GM12878 (cell line): ENCODE measurements at regions not wholly inside any gene's neighbourhood (a gene's known extent, or its start where the extent isn't known, plus 50 kb on each side); places are given as distances from the start of the nearest gene placed in this dataset.

Experiments
- ATAC-seq: fragments of 200-7000 bp; cut with Tn5 transposase; 3 replicates; pipeline ENCODE4 v1.9.1; 2020; ENCODE audit warnings: mild to moderate bottlenecking, moderate library complexity
- BruUV-seq: library from RNA; stranded (reverse); fragments of 400-500 nt; replicated peaks from 2 replicates; lab custom pipeline; 2021; lab: Mats Ljungman, UMichigan
- CTCF ChIA-PET: fragments of 300-600 bp; sonication (Branson Sonifier 250); formaldehyde crosslinking; extraction: SDS; loops from one replicate; lab custom pipeline; 2021; ENCODE audit warnings: inconsistent platforms; lab: Yijun Ruan, JAX
- POLR2A ChIA-PET: fragments of 350-600 bp; formaldehyde crosslinking; extraction: SDS; loops from one replicate; lab custom pipeline; 2021; ENCODE audit warnings: inconsistent platforms; lab: Charles Lee
- RAD21 ChIA-PET: fragments of 300-600 bp; sonication (Branson Sonifier 250); formaldehyde crosslinking; loops from one replicate; lab custom pipeline; 2023; ENCODE audit warnings: antibody characterized with exemption; ENCODE audit not compliant: unreplicated experiment; lab: Charles Lee
- SMC1A ChIA-PET: fragments of 300-600 bp; sonication (Branson Sonifier 250); formaldehyde crosslinking; loops from one replicate; lab custom pipeline; 2023; ENCODE audit not compliant: unreplicated experiment, uncharacterized antibody; lab: Charles Lee
- DNase-seq: peaks from one replicate; pipeline ENCODE4 v3.0.0-alpha.2; 2011; ENCODE audit warnings: low read depth, low spot score
- FAIRE-seq: peaks from 3 replicates; lab custom pipeline; 2011; peaks lifted over from hg19 to GRCh38; lab: Jason Lieb, UNC
- H2AFZ ChIP-seq: 2 replicates; pipeline ENCODE4 v1.6.0; 2011; ENCODE audit warnings: low read depth, low read length, control low read depth; ENCODE audit not compliant: control insufficient read depth
- H3K27ac ChIP-seq: 2 replicates; pipeline ENCODE4 v1.5.1; 2011; ENCODE audit warnings: control low read depth; ENCODE audit not compliant: control insufficient read depth, insufficient read depth
- H3K27me3 ChIP-seq, 2 experiments: replicated peaks in 1 of 2; 2 replicates each; pipeline versions ENCODE4 v1.6.0 to v1.6.1; 2011; ENCODE audit warnings: low read length in 1 of 2; ENCODE audit not compliant: control insufficient read depth in 2 of 2, insufficient read depth in 2 of 2
- H3K36me3 ChIP-seq, 2 experiments: 2 replicates each; pipeline ENCODE4 v1.5.1; 2011; ENCODE audit warnings: low read length in 1 of 2; ENCODE audit not compliant: control insufficient read depth in 2 of 2, insufficient read depth in 2 of 2
- H3K4me1 ChIP-seq: 2 replicates; pipeline ENCODE4 v1.6.1; 2011; ENCODE audit warnings: mild to moderate bottlenecking, low read length, moderate library complexity, mixed read lengths; ENCODE audit not compliant: control insufficient read depth, insufficient read depth
- H3K4me2 ChIP-seq: 2 replicates; pipeline ENCODE4 v1.6.0; 2011; ENCODE audit warnings: control low read depth; ENCODE audit not compliant: control insufficient read depth, insufficient read depth
- H3K4me3 ChIP-seq: fragments of 200-600 bp; sonication (generic); 2 replicates; pipeline ENCODE4 v1.5.1; 2016
- H3K79me2 ChIP-seq: 2 replicates; pipeline ENCODE4 v1.6.0; 2011; ENCODE audit warnings: low read length; ENCODE audit not compliant: control insufficient read depth, insufficient read depth
- H3K9ac ChIP-seq: 2 replicates; pipeline ENCODE4 v1.8.0; 2011; ENCODE audit warnings: low read length, control low read depth, mixed read lengths; ENCODE audit not compliant: control insufficient read depth, insufficient read depth
- H3K9me3 ChIP-seq: replicated peaks from 3 replicates; pipeline ENCODE4 v1.5.1; 2011; ENCODE audit warnings: mild to moderate bottlenecking, low read length; ENCODE audit not compliant: control insufficient read depth, insufficient read depth
- H4K20me1 ChIP-seq: 2 replicates; pipeline ENCODE4 v1.6.0; 2011; ENCODE audit not compliant: control insufficient read depth, insufficient read depth
- EZH2 ChIP-seq: IDR thresholded peaks from 2 replicates; pipeline ENCODE4 v1.6.1; 2012; ENCODE audit warnings: low read depth, mild to moderate bottlenecking, control low read depth, inconsistent platforms, low read length, borderline replicate concordance; ENCODE audit not compliant: control insufficient read depth
- JUND ChIP-seq: IDR thresholded peaks from 2 replicates; pipeline ENCODE4 v1.6.1; 2012; ENCODE audit warnings: low read depth, mild to moderate bottlenecking, low read length, improper control_type of control experiment, moderate library complexity
- SPI1 ChIP-seq: IDR thresholded peaks from 2 replicates; pipeline ENCODE4 v1.6.1; 2011; ENCODE audit warnings: low read depth, mild to moderate bottlenecking, low read length, moderate library complexity, borderline replicate concordance; ENCODE audit not compliant: insufficient read depth
- ZZZ3 ChIP-seq: IDR thresholded peaks from 2 replicates; pipeline ENCODE4 v1.6.1; 2011; ENCODE audit warnings: low read depth; ENCODE audit not compliant: control insufficient read depth, insufficient read length
- WGBS: methylation state at CpG from one replicate; pipeline ENCODE4 v1.1.6; 2016; ENCODE audit warnings: low lambda C conversion rate; ENCODE audit not compliant: insufficient replicate concordance, insufficient coverage; ENCODE audit errors: missing lambda C conversion rate; 5-methylcytosine and 5-hydroxymethylcytosine counted together
- in situ Hi-C: fragments of 300-500 bp; cut with MboI; formaldehyde crosslinking; loops from 9 replicates; pipeline ENCODE4 v1.14.3; 2018; ENCODE audit warnings: mixed read lengths
- intact Hi-C: fragments of 100-400 bp; cut with micrococcal nuclease; formaldehyde crosslinking; loops from one replicate; pipeline ENCODE4 v1.14.2; 2022; ENCODE audit not compliant: unreplicated experiment
- TF ChIP-seq, protein P1 (sequence below): IDR thresholded peaks from 2 replicates; pipeline ENCODE4 v1.6.1; 2011; ENCODE audit warnings: low read depth, mild to moderate bottlenecking, low read length, moderate library complexity, borderline replicate concordance; ENCODE audit errors: extremely low read depth

- ATAC-seq, result no peak
- DNase-seq, result no peak
- Histone ChIP-seq H3K36me3 (no peaks in the 10 kb centered on the region), H4K20me1 (no peaks in the 10 kb centered on the region), H3K4me1 (no peaks in the 10 kb centered on the region), H3K27ac (no peak overlapping the region), H3K9me3 (no peaks in the 10 kb centered on the region), H3K9ac (no peak overlapping the region), H3K79me2 (no peaks in the 10 kb centered on the region), H3K4me2 (no peak overlapping the region), H3K27me3 (no peaks in the 10 kb centered on the region; a peak in 2 of 4 replicates), H3K4me3 (no peak overlapping the region), H2AFZ (no peak overlapping the region)
- CTCF ChIA-PET, result no interaction called here
- intact Hi-C loops (no loop called here), in situ Hi-C loops (no loop called here)
- no TSS peak for BruUV-seq
- TF ChIP-seq, protein P1, sequence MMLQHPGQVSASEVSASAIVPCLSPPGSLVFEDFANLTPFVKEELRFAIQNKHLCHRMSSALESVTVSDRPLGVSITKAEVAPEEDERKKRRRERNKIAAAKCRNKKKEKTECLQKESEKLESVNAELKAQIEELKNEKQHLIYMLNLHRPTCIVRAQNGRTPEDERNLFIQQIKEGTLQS, result no peak
- TF ChIP-seq ZZZ3 (no peak), JUND (no peak)
- 41% methylated on average over 12 of the region's 12 CpGs for WGBS
- RAD21 ChIA-PET, result no interaction called here
- FAIRE-seq, result no peak
- POLR2A ChIA-PET, result no interaction called here
- SMC1A ChIA-PET, result no interaction called here
Observed at GRCh38 chr15:68508485-68509189, 70.2 kb upstream of the CORO2B start.

GRCh38 chr15:68510558-68510957 is 68.2 kb upstream of the CORO2B start:
- RAD21 ChIA-PET, result no interaction called here
- no peaks in the 10 kb centered on the region for H3K36me3 ChIP-seq
- H3K4me1 ChIP-seq, result no peaks in the 10 kb centered on the region
- no peak overlapping the region for H3K9ac ChIP-seq
- H3K9me3 ChIP-seq, result no peaks in the 10 kb centered on the region
- H3K27ac ChIP-seq, result no peak overlapping the region
- CTCF ChIA-PET, result no interaction called here
- FAIRE-seq (no peak), ATAC-seq (no peak), DNase-seq (no peak)
- SMC1A ChIA-PET, result no interaction called here
- in situ Hi-C loops, result no loop called here
- H3K4me3 ChIP-seq, result no peak overlapping the region
- H3K79me2 ChIP-seq, result no peaks in the 10 kb centered on the region
- 15% methylated on average over 2 of the region's 2 CpGs for WGBS
- no peak overlapping the region for H3K4me2 ChIP-seq
- H2AFZ ChIP-seq, result no peak overlapping the region
- POLR2A ChIA-PET, result no interaction called here
- peaks cover 0 to 4% of the 10 kb centered on the region in 2 experiments; a peak in 2 of 4 replicates for H3K27me3 ChIP-seq
- H4K20me1 ChIP-seq, result no peaks in the 10 kb centered on the region
- TF ChIP-seq SPI1 (peak; percentile 53; the same call in 1 of the 2 replicates), EZH2 (no peak)
- intact Hi-C loops, result no loop called here
- BruUV-seq, result no TSS peak
